ENCODE measurements at regions not wholly inside any gene's neighbourhood (a gene's known extent, or its start where the extent isn't known, plus 50 kb on each side); places are given as distances from the start of the nearest gene placed in this dataset.

GRCh38 chr9:36772449-36773403 is 200.0 kb downstream of the MELK start:
- no peak overlapping the region for H3K27ac ChIP-seq
- no peak overlapping the region for H3K4me3 ChIP-seq (ENCODE audit: low read depth, low read length)
- H3K36me3 ChIP-seq (replicated peaks), result no peaks in the 10 kb centered on the region
- no peak for TF ChIP-seq CTCF (IDR thresholded peaks at IDR 0.05; ENCODE audit: low read depth, low read length, missing control alignments)
- peak; percentile 20 for DNase-seq
- no peaks in the 10 kb centered on the region for H3K27me3 ChIP-seq (replicated peaks)
- in situ Hi-C loops (cut with HindIII; ENCODE audit: low pct_ligation_motif_present, low sequenced_read_pairs), result no loop called here

GRCh38 chr9:36778682-36779081 is 206.0 kb downstream of the MELK start:
- H3K4me3 ChIP-seq (ENCODE audit: low read depth, low read length), result no peak overlapping the region
- in situ Hi-C loops (cut with HindIII; ENCODE audit: low pct_ligation_motif_present, low sequenced_read_pairs), result no loop called here
- TF ChIP-seq CTCF (IDR thresholded peaks at IDR 0.05; ENCODE audit: low read depth, low read length, missing control alignments), result no peak
- DNase-seq, result no peak
- no peak overlapping the region for H3K27ac ChIP-seq
- H3K27me3 ChIP-seq (replicated peaks), result peaks cover 13% of the 10 kb centered on the region
- H3K36me3 ChIP-seq (replicated peaks), result no peaks in the 10 kb centered on the region

DNA sequence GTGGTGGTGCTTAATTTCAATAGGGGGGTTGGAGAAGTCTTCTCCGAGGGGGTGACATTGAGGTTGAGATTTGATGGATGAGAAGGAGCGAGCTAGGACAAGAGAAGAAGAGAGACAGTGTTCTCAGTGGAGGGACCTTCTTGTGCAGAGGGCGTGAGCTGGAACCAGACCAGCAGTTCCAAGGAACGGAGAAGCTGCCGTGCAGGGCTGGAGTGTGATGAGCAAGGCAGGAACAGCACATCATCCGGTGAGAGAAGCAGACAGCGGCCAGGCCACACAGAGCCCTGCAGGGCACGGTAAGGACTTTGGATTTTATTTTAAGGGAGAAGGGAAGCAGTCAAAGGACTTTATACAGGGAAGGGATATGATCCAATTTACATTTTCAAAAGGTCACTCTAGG is 206.9 kb downstream of the MELK start:
- DNase-seq, result no peak
- no peak overlapping the region for H3K4me3 ChIP-seq (ENCODE audit: low read depth, low read length)
- in situ Hi-C loops (cut with HindIII; ENCODE audit: low pct_ligation_motif_present, low sequenced_read_pairs), result no loop called here
- no peak overlapping the region for H3K27ac ChIP-seq
- H3K27me3 ChIP-seq (replicated peaks), result peaks cover 13% of the 10 kb centered on the region
- H3K36me3 ChIP-seq (replicated peaks), result no peaks in the 10 kb centered on the region
- no peak for TF ChIP-seq CTCF (IDR thresholded peaks at IDR 0.05; ENCODE audit: low read depth, low read length, missing control alignments)

DNA sequence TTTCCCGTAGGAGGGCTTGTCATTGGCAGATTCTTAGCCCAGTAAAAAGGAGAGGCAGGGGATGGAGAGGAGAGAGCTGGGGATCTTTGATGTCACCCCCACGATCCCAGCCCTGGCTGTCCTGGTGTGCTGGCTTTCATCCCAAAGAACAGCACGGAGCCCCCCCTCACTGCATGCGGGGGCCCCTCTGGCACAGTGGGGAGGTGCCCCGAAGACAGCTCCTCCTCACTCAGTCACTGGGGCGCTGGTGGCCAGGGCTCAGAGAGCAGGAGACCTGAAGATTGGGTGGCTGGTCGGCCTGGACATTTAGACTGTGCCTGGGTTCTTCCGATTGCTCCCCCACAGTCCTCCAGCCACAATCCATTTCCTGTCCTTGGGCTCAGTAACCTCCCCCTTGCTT is 207.5 kb downstream of the MELK start:
- peaks cover 13% of the 10 kb centered on the region for H3K27me3 ChIP-seq (replicated peaks)
- DNase-seq, result no peak
- in situ Hi-C loops (cut with HindIII; ENCODE audit: low pct_ligation_motif_present, low sequenced_read_pairs), result no loop called here
- no peak overlapping the region for H3K27ac ChIP-seq
- H3K4me3 ChIP-seq (ENCODE audit: low read depth, low read length), result no peak overlapping the region
- TF ChIP-seq CTCF (IDR thresholded peaks at IDR 0.05; ENCODE audit: low read depth, low read length, missing control alignments), result no peak
- no peaks in the 10 kb centered on the region for H3K36me3 ChIP-seq (replicated peaks)

GRCh38 chr9:36781533-36781932 is 208.8 kb downstream of the MELK start:
- in situ Hi-C loops (cut with HindIII; ENCODE audit: low pct_ligation_motif_present, low sequenced_read_pairs), result no loop called here

More at GRCh38 chr9:36781533-36781932, 208.8 kb downstream of the MELK start:
- no peak overlapping the region for H3K4me3 ChIP-seq (ENCODE audit: low read depth, low read length)
- peaks cover 13% of the 10 kb centered on the region for H3K27me3 ChIP-seq (replicated peaks)
- no peak for DNase-seq
- TF ChIP-seq CTCF (IDR thresholded peaks at IDR 0.05; ENCODE audit: low read depth, low read length, missing control alignments), result no peak
- no peaks in the 10 kb centered on the region for H3K36me3 ChIP-seq (replicated peaks)
- no peak overlapping the region for H3K27ac ChIP-seq
